COLO668 (cell line): ENCODE measurements at regions not wholly inside any gene's neighbourhood (a gene's known extent, or its start where the extent isn't known, plus 50 kb on each side); places are given as distances from the start of the nearest gene placed in this dataset.
"Not testable (repeated sequence)": the region's sequence is repeated elsewhere in the genome, so short reads cannot be mapped to it uniquely, and the experiment has no call there.

Experiments used
- DNase-seq: peaks from one replicate; lab custom pipeline; 2025; ENCODE audit not compliant: unreplicated experiment; lab: John Stamatoyannopoulos, UW

DNA sequence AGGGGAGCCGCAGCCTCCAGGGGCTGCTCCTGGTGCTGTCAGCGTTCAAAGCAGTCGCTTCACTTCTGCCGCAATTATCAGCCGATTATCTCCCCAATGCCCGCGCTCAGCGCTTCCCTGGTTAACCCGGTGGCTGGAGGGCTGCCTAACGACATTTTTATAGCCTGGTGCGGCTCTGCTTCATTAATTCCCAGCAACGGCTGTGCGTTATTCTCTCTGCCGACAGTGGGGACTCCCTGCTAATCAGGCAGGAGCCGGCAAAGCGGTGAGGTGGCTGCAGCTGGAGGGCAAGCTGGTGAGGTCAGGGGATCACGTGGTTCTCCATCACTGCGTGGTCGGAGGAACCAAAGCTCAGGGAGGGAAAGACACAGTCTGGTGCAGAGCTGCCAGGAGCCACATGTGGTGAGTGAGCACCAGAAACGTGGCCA is 62.9 kb downstream of the GLRX5 start:
- DNase-seq: peak; percentile 68

DNA sequence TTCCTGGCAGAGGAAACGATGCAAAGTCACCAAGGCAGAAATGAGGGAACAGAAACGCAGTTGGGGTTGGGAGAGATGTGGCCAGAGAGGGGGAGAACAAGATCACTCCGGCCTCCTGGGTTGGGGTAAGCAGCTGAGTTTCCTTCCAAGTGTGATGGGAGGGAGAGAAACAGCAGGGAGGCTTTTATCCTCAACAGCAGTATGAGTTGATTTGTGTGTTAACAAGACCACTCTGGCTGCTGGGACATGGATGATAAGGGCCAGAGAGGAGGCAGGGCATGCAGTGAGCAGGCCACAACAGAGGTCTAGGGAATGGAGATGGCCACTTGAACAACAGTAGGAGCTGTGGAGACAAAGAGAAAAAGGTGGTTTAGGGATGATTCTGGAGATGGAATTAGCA is 66.8 kb downstream of the GLRX5 start:
- no peak for DNase-seq

DNA sequence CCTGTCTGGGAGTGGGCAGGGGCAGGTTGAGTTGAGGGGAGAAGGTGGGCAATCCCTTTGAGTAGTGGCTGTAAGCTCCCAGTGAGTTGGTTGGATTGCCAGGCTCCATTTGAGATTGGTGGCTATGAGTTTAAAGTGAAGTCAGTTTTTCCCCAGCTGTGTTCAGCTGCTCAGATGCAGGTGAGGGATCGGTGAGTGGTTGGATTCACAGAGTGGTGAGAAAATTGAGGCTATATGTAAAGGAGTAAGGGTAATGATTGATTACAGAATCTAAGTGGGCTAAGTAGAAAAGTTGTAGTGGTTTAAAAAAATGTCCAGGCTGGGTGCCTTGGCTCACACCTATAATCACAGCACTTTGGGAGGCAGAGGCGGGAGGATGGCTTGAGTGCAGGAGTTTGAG is 68.6 kb downstream of the GLRX5 start:
- no peak for DNase-seq

DNA sequence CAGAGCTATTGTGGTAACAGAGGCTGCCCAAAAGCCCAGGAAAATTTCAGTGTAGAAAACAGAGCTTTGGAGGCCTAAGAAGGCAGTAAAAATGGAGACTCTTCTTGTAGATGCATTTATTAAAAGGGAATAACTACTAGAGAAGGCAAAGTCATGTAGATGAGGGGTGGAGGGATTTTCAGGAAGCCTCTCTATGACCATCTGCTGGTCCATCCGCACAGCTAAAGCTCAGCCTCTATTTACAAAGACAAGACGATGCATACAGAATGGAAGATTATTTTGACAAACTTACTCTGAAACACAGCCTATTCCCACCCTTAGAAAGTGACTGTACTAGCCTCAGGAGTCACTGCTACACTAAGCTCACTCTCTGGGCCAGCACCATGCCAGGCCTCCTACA is 71.4 kb downstream of the GLRX5 start:
- DNase-seq: no peak

DNA sequence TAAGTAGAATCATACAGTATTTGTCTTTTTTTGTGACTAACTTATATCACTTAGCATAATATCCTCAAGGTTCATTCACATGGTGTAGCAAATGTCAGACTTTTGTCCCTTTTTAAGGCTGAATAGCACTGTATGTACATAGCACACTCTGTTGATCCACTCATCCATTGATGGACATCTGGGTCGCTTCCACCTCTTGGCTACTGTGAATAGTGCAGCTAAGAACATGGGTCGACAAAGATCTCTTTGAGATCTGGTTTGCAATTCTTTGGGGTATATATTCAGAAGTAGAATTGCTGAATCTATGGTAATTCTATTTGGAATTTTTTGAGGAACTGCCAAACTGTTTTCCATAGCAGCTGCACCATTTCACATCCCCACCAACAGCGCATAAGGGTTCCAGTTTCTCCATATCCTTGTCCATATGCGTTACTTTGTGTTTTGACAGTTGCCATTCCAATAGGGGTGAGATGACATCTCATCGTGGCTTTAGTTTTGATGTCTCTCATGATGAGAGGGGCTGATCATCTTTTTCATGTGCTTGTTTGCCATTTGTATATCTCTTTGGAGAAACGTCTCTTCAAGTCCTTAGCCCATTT is 73.9 kb downstream of the GLRX5 start:
- no peak for DNase-seq

DNA sequence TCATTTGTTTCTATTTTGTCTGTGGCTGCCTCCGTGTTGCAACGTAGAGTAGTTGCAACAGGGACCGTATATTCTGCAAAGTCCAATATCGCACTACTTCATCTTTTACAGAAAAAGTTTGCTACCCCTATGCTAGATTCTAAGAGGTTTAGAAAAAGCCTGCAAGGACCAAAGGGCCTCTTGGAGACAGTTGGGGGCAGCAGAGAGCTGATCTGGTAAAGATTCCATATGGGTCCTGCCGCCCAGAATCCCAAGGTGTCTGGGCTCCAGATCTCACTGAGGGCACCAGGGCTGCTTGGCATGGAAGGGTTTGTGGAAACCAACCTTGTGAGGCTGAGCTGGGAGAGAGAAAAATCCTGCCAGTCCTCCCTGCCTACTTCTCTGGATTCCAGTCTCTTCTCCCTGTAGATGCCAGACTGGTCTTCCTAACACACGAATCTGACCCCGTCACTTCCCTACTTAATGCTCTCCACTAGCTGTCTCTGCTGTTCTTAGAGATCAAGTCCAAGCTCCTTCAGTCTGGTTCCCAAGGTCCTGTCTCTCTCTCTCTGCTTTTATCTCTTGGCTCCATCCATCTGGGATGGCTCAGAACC is 74.6 kb downstream of the GLRX5 start:
- peak; percentile 72 for DNase-seq

DNA sequence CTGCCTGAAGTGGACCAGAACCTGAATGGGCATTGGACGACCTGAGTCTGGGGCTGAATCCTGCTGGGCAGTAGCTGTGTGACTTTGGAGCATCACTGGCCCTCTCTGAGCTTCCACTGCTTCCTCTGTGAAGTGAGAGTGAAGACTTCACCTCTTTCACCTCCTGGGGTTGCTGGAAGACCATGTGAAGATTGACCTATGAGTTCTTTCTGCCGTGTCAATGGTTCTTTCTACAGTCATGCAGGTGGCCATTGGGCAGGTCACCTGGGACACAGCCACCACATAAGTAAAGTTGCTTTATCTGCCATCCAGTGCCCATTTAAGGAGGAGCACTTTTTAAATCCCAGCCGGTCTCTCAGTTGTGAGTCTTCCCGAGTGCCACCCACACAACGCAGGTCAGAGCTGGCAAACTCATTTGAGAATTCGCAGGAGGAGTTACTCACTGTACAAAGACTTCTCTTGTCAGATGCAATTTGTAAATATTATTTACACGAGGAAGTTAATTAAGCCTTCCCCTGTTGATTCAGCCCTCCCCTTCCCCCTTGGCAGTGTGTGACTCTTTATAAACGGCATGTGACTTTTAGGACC is 74.8 kb upstream of the TCL1B start:
- DNase-seq: no peak

DNA sequence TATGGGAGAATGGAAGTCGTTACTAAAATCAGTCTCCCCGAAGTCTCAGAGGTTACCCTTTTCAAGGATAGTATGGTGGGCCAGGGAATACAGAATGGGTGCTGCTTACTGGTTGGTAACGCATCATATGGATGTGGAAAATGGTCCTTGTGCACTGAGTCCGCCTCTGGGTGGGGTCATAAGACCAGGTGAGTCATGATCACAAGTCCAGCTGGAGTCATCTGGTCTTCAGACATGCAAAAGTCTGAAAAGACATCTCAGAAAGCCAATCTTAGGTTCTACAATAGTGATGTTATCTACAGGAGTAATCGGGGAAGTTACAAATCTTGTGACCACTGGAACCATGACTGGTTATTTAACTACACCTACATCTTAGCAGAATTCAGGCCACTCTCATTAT is 71.9 kb upstream of the TCL1B start:
- DNase-seq: peak; percentile 24

DNA sequence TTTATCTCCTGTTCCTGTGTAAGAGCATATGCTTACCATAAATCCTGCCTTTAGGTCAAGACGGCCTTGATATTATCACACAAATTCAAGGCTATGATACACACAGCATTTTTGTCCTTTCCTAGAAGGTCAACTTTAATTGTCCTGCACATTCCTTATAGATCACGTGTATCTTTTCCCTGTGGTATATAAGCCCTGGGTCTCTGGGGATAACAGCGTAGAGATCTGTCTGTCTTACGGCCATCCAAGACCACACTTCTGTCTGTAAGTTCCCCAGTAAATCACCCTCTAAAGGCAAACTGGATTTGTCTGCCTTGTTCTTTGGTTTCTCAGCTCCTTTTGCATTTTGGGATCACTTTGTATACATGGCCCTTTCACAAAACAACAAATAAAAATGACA is 69.5 kb upstream of the TCL1B start:
- DNase-seq: no peak

DNA sequence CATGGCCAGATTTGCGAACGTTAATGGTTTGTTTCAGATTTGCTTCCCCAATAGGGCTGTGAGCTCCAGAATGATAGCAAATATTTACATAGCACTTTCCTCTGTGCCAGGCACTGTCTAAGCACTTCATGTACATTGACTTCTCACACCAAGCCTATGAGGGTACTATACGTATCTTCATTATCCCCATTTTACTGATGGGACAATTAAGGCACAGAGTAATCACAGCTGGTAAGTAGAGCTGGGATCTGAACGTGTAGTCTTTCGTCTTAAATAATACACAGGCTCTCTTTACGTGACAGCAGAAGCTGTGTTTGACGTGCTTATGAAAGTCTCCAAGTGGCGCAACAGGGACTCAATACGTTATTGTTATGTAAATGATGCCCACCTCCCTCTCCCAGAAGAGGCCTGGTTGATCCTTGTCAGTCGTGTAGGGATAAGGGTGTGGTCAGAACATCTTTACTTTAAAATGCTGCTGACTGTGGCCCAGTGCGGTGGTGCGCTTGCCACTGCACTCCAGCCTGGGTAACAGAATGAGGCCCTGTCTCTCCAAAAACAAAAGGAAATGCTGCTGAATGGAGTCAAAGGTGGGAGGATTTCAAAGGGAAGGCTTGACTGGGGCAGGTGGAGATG is 66.3 kb upstream of the TCL1B start:
- peak; percentile 21 for DNase-seq

DNA sequence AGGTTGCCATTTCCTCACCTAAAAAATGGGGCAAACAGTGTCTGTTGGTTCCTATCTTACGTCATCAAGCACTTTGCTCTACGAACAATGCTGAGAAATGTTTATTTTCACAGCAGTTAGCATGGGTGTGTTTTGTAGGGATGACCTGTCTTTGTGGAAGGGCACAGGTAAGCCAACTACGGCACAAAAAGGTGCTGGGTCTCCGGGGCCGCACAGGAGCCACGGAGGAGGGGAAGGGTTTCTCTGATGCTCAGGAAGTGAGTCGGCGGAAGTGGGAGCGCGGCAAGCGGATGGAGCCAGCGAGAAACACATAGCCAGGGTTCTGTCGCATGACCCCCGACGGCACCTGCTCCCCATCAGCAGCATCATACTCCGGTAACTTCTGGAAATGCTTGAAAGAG is 65.6 kb upstream of the TCL1B start:
- peak; percentile 85 for DNase-seq

DNA sequence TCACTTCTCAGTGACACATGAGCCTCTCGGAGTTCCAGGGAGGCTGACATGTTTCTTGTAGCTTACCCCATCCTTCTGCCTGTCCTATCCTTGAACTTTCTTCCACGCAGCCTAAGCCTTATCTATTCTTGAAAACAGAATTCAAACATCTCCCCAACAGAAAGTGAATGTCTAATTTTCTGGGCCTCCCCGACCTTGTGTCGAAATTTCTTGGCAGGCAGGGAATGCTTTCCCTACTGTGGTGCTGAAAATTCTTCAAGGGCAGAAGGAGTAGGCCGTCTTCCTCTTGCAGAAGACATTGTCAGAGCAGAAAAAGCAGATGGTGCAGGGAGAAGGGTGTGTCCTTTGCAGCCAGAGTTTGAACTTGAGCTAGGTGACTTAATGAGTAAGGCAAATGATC is 63.0 kb upstream of the TCL1B start:
- DNase-seq: no peak

DNA sequence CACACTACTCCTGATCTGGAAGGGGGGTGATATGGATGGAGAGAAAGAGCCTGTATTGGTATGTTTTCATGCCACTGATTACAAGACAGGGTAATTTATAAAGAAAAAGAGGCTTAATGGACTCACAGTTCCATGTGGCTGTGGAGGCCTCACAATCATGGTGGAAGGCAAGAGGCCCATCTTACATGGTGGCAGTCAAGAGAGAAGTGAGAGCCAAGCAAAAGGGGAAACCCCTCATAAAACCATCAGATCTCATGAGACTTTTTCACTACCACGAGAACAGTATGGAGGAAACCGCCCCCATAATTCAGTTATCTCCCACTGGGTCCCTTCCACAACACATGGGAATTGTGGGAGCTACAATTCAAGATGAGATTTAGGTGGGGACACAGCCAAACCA is 60.5 kb upstream of the TCL1B start:
- DNase-seq: not testable (repeated sequence)

DNA sequence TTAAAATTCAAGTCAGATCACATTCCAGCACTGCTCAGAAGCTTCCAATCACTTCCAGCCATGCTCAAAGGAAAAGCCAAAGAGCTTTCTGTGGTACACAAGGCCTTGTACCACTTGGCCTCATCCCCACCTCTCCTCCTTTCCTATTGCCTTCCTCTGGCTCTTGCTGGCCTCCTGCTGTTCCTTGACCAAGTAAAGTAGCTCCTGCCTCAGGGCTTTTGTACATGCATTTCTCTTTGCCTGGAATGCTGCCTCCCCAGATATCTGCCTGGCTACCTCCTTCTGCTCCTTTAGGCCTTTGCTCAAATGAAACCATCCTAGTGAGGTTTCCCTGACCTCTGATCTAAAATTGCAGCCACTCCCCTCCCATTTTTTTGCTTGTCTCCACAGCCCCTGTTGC is 51.2 kb upstream of the TCL1B start:
- no peak for DNase-seq
